ENCODE measurements at regions not wholly inside any gene's neighbourhood (a gene's known extent, or its start where the extent isn't known, plus 50 kb on each side); places are given as distances from the start of the nearest gene placed in this dataset.
"Not testable (repeated sequence)": the region's sequence is repeated elsewhere in the genome, so short reads cannot be mapped to it uniquely, and the experiment has no call there.

DNA sequence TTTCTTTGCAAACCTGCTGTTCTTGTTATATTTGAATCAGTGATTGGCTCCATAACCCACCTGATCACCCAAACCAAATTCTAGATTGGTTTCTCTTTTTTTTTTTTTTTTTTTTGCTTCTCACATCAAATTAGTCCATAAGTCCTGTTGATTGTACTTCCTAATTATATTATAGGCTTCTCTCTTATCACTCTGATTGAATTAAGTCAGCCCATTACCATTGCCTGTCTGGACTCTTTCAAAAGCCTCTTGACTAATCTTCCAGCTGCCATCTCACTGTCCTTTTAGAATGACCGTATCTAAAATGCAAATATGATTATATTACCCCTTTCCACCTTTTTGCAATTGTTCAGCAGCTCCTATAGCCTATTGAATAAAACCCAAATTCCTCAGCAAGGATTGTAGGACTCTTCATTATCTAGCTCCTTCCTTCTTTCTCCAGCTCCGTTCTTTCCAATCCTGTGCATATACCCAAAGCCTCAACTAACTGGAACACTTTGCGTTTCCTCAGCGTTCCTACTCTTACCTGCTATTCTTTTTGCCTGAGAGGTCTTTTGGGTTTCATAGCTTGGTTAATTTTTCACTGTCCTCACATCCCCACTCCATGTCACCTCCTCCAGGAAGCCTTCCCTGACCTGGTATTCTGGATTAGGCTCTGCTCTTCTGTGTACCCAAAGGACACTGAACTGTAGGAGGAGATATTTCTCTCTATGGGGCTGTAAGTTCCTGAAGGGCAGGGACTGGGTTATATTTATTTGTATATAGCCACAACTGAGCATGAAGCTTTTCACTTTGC, 423.3 kb downstream of the TMEM135 start:
- no peak for DNase-seq (ENCODE audit: low spot score)

DNA sequence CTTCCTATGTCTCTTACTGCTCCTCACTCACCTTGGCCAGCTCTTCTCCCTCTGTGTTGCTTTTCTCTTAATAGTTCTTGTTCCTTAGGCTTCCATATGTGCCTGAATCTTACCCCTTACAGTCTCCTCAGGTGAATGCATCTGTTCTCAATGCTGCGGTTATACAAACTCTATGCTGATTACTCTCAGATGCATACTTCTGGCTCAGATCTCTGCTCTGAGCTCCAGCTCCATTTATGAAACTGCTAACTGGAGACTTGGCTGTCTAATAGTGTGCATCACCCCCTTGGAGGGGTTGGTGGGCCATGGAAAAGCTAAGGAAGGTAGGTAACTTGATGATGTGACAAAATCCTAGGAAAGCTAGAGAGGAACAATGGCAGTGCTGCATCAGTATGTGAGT, 422.5 kb downstream of the TMEM135 start:
- DNase-seq (ENCODE audit: low spot score): no peak

DNA sequence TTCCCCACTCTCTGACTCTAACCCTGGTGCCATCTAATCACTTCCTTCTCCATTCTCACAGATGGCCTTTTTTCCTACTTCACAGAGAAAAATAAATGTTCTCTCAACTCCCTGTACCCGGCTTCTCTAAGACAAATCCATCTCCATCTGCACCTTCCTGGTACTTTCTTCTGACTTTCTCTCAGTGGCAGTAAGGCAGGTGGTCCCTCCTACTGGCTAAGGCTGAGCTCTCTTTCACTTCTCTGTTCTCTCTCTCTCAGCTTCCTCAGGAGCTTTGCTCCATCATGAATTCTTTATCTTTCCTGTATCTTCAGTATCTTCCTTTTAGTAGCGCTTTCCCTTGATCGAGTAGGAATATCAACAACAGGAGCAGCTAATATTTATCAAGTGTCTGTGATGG, 421.6 kb downstream of the TMEM135 start:
- no peak for DNase-seq (ENCODE audit: low spot score)

DNA sequence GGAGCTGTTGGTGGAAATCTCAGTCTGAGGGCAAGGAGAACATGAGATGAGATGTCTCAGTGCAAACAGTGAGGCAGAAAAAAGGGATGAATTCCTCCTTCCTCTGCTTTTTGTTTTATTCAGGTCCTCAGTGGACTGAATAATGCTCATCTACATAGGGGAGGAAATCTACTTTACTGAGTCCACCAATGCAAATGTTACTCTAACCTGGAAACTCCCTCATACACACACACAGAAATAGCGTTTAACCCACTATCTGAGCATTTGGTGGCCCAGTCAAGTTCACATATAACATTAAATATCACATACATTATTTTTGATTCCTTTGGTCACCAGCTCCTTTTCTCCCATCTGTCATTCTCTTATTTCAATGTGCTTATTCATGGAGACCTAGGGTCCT, 418.8 kb downstream of the TMEM135 start:
- DNase-seq (ENCODE audit: low spot score): no peak

DNA sequence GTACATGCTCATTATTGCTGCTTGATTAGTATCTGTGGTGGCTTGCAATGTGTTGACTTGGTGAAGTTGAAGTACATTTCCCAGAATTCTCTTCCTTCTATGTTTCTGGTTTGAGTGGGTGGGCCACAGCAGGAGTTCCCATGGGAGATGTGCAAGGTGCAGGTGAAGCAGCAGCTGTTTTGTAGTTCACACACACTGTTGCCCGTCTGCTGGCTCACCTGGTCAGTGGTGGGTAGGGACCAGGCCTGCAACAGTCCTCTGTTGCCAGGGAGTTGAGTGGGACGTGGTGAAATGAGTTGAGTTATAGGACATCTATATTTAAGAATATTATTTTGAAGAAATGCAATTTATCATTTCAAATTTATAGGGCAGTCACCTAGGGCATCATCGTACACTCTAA, 417.4 kb downstream of the TMEM135 start:
- no peak for DNase-seq (ENCODE audit: low spot score)

DNA sequence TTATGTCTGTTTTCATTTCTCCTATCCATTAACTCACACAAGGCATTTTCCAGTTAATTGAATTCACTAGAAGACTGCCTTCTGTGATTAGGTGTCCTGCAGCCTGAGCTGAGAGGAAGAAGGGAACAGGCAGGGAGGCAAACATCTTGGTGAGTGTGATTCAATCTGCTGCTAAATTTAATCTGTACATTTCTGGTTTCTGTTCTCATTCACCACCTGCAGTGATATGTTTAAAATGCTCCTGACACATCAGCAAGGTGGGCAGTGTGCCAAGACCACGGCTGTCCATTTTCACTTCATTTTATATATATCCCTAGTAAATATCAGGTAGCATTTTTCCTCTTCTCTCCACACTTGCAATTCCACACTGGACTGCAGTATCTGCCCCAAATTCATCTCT, 416.5 kb downstream of the TMEM135 start:
- DNase-seq (ENCODE audit: low spot score): no peak

DNA sequence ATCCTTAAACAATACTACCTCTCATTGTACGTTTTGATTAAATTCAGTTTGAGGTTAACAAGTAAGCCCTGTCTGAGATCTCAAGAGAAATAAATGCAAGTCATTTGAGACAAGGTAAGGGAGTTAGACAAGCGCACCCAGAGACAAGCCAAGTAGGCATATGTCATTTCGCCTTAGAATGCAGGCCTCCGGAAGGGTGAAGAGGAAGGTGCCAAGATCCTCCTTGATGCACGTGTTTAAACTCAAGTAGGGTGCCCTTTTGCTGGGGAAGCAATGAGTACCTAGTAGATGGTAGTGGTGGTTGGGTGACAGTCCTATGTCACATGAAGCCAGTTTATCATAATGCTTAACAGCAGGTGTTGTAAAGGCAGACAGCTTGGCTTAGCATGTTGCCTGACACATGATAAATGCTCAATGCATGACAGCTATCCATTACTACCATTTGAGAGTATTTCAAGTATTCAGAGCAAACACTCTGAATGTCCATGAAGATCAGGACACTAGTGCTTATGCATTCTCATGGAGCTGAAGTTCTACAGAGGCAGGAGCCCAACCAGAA, 415.9 kb downstream of the TMEM135 start:
- DNase-seq (ENCODE audit: low spot score): no peak

DNA sequence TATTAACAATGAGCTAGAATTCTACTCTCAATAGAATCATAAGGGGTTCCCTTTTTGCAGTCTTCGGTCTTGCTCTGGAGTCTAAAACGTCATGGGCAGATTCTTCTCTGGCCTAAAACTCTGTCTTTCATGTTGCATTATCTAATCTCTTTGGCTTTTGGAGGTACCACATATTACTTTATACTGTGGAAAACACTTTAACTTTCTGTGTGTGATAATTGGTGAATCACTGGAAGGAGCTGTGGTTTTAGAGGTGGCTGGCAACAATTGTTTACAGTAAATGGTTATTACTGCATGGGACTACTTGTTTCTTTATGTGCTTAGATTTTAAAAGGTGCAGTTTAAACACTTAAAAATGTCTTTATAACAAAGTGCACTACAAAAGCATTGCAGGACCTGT, 414.3 kb downstream of the TMEM135 start:
- not testable (repeated sequence) for DNase-seq (ENCODE audit: low spot score)

DNA sequence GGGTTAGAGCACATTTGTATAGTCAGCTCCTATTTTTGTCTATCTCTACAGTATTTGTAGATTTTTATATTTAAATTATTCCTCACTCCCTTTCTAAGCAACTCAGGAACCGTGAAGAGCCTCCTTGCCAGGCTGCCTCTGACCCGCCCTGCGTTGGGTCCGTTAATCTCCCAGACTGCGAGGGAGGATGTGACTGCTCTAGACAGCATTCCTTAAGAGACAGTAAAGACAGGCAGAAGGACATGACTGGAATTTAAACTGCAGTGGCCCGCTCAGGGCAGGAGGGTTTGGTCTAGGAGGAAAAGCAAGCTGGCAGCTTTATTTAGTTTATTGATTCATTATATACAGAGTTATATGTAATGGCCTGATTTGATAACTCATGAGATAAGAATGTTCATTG, 413.7 kb downstream of the TMEM135 start:
- no peak for DNase-seq (ENCODE audit: low spot score)

DNA sequence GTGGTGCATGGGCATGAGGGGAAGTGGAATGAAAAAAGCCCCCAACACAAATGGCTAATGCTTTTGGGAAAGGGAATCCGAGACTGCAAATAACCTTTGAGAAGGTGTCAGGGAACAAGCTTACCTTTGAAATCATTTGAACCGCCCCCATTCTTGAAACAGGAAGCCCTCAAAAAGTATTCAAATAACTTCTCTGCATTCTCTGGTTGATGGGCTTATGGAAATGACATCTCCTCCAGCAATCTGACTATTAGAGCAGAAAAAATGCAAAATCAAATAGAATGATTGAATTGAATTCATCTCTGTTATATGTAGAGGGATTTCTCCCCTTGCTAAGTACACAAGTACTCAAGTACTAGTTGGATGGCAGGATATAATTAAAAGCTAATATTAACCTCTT, 409.9 kb downstream of the TMEM135 start:
- DNase-seq (ENCODE audit: low spot score): no peak

DNA sequence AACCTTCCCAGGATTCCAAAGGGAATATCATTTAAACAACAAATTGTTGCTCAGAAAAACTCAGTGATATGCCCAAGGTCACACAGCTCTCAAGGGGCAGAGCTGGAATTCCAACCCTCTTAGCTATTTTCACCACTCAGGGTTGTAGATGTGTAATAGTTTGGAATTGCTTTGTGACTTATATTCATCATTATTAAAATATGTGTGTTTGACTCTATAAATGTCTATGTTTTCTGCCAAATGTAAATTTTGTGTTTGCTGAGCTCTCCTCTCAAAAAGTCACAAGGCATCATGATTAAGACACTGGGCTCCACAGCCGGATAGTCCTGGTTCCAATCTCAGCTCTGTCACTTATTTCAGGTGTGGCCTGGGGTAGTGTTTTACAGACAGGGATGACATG, 407.3 kb downstream of the TMEM135 start:
- no peak for DNase-seq (ENCODE audit: low spot score)

DNA sequence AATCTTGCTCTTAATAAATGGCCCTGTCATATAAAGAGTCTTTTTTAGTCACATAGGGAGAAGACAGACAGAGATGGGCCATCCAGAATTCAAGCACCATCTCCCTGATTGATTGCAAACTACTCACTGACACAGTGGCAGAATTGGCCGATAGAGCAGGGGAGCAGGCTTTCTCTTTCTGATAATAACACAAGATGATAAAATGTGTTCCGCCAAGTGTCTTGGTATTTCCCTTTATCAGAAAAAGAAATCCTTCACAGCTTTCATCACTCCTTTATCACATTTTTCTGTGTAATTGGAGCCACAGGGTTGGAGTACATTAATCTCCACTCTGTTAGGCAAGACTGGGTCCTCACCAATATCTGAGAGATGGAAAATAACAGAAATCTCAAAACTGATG, 406.0 kb downstream of the TMEM135 start:
- DNase-seq (ENCODE audit: low spot score): no peak

DNA sequence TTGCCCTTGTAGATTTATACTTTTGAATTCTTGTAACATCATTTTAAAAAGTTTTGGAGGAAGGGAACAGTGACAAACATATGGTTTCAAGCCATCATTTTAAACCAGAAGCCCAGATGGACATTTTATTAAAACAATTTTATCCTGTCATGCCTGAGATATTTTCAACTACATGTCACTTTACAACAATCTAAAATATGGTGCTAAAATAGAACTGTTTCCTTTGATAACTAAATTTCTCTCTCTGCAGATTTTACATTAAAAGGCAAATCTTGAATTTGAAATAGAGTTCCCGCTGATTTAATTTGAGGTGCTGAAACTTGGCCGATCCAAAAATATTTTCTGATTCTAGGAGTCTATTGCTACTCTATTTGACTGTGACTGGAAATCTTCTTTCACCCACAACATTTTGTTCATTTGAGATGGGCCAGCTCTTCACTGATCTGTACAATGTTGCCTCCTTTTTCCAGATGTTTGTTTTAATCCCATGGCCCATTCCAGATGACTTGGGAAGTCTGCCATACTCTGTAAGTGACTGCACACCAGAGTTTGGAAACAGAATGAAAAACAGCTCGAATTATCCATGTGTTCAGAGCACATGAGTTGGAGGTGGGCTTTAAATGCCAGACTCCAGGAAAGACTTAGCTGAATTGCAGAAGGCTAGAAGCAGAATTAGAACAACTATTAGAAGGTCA, 402.5 kb downstream of the TMEM135 start:
- no peak for DNase-seq (ENCODE audit: low spot score)

DNA sequence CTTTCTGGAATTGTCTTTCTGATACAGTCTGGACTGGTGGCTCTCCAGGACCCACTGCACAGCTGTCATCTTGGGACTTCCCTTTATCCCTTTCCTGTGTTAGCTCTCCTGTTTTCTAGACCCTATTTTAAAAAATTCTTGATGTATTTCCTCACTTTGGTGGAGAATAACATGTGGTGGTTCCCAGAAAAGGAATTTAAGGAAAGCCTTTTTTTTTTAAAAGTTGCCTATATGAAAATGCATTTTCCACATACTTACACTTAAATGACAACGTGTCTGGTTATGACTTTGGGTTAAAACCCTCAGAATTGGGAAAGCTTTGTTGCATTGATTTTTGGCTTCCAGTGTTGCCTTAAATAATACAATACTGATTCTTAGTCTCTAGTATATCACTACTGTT, 400.7 kb downstream of the TMEM135 start:
- DNase-seq (ENCODE audit: low spot score): no peak

DNA sequence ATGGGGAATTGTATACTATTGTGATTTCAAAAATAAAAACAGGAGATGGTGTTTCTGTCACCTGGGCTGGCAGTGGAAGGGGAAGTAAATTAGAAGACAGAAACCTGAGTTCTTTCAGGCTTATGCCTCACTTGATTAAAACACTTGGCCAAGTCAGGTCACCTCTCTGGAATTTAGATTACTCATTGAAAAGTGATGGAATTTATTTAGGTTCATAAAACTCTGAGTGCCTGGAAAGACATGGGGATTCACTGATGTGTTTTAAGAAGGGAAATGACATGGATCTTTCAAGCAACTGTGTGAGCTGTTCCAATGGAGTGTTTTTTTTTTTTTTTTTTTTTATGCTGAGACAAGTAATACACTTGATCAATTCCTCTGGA, 400.1 kb downstream of the TMEM135 start:
- DNase-seq (ENCODE audit: low spot score): no peak

DNA sequence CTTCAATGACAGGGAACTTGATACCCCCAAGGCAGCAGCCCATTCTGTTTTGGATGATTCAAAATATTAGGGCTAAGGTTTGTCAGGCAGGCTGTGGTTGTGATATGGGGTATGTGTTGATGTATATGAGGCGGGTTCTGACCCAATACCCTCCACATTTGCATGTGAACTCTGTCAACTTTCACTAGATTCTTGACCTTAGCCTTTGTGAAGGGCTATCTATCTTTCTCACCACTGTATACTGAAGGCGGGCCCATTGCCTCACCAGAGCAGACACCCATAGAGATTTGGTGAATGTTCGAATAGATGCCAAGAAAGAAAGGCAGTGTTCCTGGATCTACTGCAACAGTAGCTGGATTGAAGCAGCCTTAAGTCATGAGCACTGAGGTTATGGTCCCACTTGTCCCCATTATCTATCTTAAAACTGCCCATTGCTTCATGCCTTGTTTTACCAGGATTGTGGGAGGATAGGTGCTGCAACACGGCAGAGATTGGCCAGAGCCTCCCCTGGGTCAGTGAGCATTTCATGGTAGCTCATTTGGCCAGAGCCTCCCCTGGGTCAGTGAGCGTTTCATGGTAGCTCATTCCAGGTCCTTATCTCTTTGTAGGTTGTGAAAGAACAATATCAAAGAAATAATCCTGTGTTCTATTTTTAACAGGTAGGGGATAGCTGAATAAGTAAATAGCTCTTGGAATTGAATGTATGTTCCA, 399.6 kb downstream of the TMEM135 start:
- no peak for DNase-seq (ENCODE audit: low spot score)

DNA sequence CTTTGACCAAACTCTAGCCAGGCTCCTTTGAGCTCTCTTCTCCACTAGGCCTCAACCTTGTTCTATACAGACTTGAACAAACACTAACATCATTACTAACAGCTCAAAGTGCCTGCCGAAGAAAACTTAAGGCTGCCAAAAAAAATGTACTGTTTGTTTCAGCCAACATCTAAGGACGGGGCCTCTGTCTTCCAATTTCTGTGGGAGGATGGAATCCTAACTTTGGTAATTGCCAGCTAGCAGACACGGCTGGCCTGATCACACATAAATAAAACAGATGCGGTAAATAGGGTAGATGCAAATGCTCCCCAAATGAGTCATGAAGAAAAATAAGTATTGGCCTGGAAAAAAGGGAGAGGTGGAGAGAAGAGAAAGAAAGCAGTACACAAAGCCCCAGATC, 394.3 kb downstream of the TMEM135 start:
- no peak for DNase-seq (ENCODE audit: low spot score)

DNA sequence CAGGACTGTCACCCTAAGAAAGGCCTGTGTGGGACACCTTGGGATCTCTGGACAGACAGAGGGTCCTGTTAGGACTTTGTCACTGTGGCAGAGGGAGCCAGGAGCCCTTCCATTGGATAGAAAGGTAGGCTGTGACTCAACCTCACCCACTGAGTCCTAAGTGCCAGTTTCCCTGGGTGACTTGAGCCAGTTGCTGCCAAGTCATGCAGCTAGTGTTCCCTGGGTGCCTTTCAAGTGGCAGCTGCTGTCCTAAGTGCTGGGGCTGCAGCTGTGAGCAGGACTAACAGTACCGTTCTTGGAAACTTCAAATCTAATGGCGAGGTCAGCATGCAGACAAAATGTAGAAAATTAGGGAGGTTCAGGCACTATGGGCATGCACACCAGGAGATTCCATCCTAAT, 393.7 kb downstream of the TMEM135 start:
- DNase-seq (ENCODE audit: low spot score): no peak

DNA sequence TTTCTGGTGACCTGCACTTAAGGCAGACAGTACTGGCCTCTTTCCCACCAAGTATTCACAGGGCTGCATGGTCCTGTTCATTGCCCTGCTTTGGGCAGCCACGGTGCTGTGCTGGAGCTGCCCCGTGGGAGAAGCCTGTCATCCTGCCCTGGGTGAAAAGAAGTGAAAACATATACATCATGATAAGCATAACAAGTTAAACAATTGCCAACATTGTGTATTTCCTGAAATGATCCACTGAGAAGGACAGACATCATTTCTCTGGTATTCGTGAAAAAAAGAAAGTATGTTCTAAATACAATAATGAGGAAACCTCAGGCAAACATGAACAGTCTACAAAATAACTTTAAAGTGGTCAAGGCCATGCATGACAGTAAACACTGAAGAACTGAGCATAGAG, 393.1 kb downstream of the TMEM135 start:
- DNase-seq (ENCODE audit: low spot score): no peak

DNA sequence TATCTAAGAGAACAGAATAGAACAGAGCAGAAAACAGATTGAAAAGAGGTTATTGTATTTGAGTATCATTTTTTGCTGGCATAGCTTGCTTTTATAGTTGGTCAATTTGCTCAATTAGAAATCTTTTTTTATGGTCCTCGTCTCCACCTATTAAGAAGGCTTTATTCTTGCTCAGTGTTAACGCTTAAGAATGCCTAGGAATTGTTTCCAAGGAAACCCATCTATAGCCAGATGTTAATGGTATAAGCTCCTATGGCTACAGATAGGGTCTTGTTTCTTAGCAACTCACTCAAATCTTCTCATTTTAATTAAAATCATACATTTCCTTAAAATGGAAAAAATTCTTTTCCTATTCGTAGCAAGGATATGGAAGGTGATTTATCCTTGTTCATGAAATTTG, 392.3 kb downstream of the TMEM135 start:
- no peak for DNase-seq (ENCODE audit: low spot score)

DNA sequence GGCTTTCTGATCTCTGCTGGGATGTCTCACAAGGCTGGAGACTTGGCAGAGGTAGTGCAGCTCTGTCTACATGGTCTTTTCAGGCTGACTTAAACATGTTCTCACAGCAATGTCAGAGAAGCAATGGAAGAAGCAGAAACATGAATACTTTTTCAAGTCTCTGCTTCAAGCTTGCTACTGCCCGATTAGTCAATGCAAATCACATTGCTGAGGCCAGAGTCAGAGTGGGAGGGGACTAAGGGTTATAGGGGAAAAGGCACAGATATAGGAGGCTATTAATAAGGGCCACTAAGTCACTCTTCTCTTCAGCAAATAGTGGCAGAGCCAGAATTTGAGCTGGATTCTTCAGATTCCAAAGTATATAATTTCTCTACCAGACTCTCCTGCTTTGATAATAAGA, 390.5 kb downstream of the TMEM135 start:
- no peak for DNase-seq (ENCODE audit: low spot score)

DNA sequence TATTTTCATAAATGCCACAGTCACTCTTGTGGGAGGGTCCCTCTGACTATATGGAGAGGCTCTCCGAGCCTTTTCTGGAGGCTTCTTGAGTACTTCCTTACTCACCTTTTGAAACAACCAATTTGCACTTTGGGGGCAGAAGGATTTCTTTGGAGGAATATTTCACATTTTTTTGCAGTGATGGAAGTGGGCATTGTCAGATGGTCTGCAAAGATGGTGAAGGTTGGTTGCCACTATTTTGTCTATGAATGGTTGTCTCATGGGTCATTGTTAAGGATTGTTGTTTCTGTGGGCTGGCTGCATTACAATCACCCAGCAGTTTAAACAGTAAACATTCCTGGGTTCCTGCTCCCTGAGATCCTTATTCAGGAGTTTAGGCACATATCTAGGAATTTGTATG, 388.2 kb downstream of the TMEM135 start:
- no peak for DNase-seq (ENCODE audit: low spot score)

DNA sequence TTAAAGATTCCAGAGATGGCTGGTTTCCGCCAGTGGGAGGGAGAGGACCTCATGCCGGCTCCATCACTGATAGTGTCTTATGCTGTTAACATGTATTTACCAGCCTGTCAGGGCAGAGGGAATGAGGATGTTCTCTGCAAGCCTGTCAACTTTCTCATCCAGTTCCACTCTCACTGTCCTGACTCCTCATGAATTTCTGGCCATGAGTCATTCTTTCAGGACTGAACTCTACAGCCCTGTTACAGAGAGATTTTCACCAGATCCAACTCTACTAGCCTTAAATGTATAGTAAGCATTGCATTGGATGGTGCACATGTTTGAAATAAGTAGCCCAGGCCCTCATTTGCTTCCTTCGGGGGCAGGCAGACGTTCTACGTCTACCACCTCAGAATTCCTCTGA, 387.7 kb downstream of the TMEM135 start:
- DNase-seq (ENCODE audit: low spot score): no peak

Measured in SW480 (cell line).